ENCODE measurements at regions not wholly inside any gene's neighbourhood (a gene's known extent, or its start where the extent isn't known, plus 50 kb on each side); places are given as distances from the start of the nearest gene placed in this dataset.

DNA sequence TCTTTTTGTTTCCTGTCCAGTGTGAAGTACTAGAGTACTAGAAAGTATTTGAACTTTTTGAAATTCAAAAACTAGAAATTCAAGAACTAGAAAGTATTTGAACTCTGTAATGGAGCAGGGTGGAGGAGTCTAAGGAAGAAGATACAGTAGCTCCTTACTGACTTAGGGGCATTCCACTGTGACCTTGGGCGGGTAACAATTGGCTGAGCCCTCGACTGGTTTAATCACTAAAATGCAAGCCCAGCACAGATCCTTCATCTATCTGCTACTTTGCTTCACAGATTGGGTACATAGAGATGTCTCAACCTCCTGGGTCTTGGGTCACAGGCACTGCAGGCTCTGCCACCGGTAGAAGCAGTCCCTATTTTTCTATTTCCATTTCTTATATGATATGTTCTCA, 462.1 kb upstream of the AGTR1 start:
- no peak overlapping the region for H3K4me3 ChIP-seq
- no peak overlapping the region for H2AFZ ChIP-seq (ENCODE audit: control insufficient read depth, low read depth, low read length)
- no peak for TF ChIP-seq ATF7 (IDR thresholded peaks at IDR 0.05; ENCODE audit: low read depth)
- no peak for TF ChIP-seq ZZZ3 (IDR thresholded peaks at IDR 0.05; ENCODE audit: control insufficient read depth, insufficient read length, low read depth)
- no peak for TF ChIP-seq SMAD5 (IDR thresholded peaks at IDR 0.05; ENCODE audit: low read depth)
- TF ChIP-seq KDM1A (IDR thresholded peaks at IDR 0.05; ENCODE audit: borderline replicate concordance): no peak
- TF ChIP-seq ZNF622 (IDR thresholded peaks at IDR 0.05): no peak
- no peak for TF ChIP-seq CHD4 (IDR thresholded peaks at IDR 0.05)
- no peak for TF ChIP-seq RFX5 (IDR thresholded peaks at IDR 0.05; ENCODE audit: low read depth, low read length)
- no peak for TF ChIP-seq BRCA1 (IDR thresholded peaks at IDR 0.05; ENCODE audit: low read depth, low read length)
- TF ChIP-seq, protein P1, sequence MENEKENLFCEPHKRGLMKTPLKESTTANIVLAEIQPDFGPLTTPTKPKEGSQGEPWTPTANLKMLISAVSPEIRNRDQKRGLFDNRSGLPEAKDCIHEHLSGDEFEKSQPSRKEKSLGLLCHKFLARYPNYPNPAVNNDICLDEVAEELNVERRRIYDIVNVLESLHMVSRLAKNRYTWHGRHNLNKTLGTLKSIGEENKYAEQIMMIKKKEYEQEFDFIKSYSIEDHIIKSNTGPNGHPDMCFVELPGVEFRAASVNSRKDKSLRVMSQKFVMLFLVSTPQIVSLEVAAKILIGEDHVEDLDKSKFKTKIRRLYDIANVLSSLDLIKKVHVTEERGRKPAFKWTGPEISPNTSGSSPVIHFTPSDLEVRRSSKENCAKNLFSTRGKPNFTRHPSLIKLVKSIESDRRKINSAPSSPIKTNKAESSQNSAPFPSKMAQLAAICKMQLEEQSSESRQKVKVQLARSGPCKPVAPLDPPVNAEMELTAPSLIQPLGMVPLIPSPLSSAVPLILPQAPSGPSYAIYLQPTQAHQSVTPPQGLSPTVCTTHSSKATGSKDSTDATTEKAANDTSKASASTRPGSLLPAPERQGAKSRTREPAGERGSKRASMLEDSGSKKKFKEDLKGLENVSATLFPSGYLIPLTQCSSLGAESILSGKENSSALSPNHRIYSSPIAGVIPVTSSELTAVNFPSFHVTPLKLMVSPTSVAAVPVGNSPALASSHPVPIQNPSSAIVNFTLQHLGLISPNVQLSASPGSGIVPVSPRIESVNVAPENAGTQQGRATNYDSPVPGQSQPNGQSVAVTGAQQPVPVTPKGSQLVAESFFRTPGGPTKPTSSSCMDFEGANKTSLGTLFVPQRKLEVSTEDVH (IDR thresholded peaks at IDR 0.05; ENCODE audit: low read depth, partially characterized antibody): no peak
- no peak for TF ChIP-seq MEF2A (IDR thresholded peaks at IDR 0.05; ENCODE audit: insufficient read depth, low read depth, low read length)
- no peak overlapping the region for H3K4me2 ChIP-seq (ENCODE audit: control insufficient read depth, insufficient read depth)
- H3K27me3 ChIP-seq (replicated peaks in 1 of 2; ENCODE audit: control insufficient read depth in 2 of 2, insufficient read depth in 2 of 2, low read length in 1 of 2): no peaks in the 10 kb centered on the region
- FAIRE-seq (no peak), DNase-seq (ENCODE audit: low read depth, low spot score) (no peak), ATAC-seq (no peak)
- ChIA-PET POLR2A (no interaction called here), CTCF (no interaction called here), SMC1A (ENCODE audit: uncharacterized antibody, unreplicated experiment) (no interaction called here), RAD21 (ENCODE audit: unreplicated experiment) (no interaction called here)
- no peaks in the 10 kb centered on the region for H3K4me1 ChIP-seq (ENCODE audit: control insufficient read depth, insufficient read depth, low read length)
- WGBS (ENCODE audit: insufficient coverage, insufficient replicate concordance, low lambda C conversion rate, missing lambda C conversion rate): 39% methylated on average over 3 of the region's 3 CpGs
- no peaks in the 10 kb centered on the region for H3K79me2 ChIP-seq (ENCODE audit: control insufficient read depth, insufficient read depth, low read length)
- H3K9me3 ChIP-seq (replicated peaks; ENCODE audit: control insufficient read depth, insufficient read depth, low read length): no peaks in the 10 kb centered on the region; the same call in 2 of the 3 replicates
- no peaks in the 10 kb centered on the region for H4K20me1 ChIP-seq (ENCODE audit: control insufficient read depth, insufficient read depth)
- no peaks in the 10 kb centered on the region for H3K36me3 ChIP-seq (ENCODE audit: control insufficient read depth in 2 of 2, insufficient read depth in 2 of 2, low read length in 1 of 2)
- no TSS peak for BruUV-seq (replicated peaks)
- in situ Hi-C loops (cut with MboI) (no loop called here), intact Hi-C loops (cut with micrococcal nuclease; ENCODE audit: unreplicated experiment) (no loop called here)
- H3K9ac ChIP-seq (ENCODE audit: control insufficient read depth, insufficient read depth, low read length): no peak overlapping the region
- no peak overlapping the region for H3K27ac ChIP-seq (ENCODE audit: control insufficient read depth, insufficient read depth)
